CD14-positive monocyte (primary cell): ENCODE measurements at regions not wholly inside any gene's neighbourhood (a gene's known extent, or its start where the extent isn't known, plus 50 kb on each side); places are given as distances from the start of the nearest gene placed in this dataset.

ENCODE experiments used
- DNase-seq, 3 donors: peaks; one replicate each; pipeline ENCODE4 v3.0.0-alpha.2; 2011 to 2022
- H2AFZ ChIP-seq: 2 replicates; pipeline ENCODE4 v1.6.0; 2012; ENCODE audit warnings: mild to moderate bottlenecking, low read depth, low read length, inconsistent platforms; ENCODE audit not compliant: insufficient read depth, poor library complexity, severe bottlenecking
- H3K27ac ChIP-seq, 2 donors: 1 replicate in 1 of 2; 2 replicates in 1 of 2; pipeline ENCODE4 v1.5.1; 2012 to 2013; ENCODE audit warnings: low read length in 2 of 2, control low read depth in 1 of 2, inconsistent platforms in 1 of 2, low read depth in 1 of 2, mild to moderate bottlenecking in 1 of 2
- H3K27me3 ChIP-seq, 2 donors: one replicate each; pipeline versions ENCODE4 v1.6.0 to v1.6.1; 2011 to 2013; ENCODE audit warnings: low read length in 2 of 2; ENCODE audit not compliant: control insufficient read depth in 2 of 2, insufficient read depth in 2 of 2
- H3K36me3 ChIP-seq, 2 donors: replicated peaks in 1 of 2; 1 replicate in 1 of 2; 2 replicates in 1 of 2; pipeline versions ENCODE4 v1.5.1 to v1.6.1; 2012 to 2013; ENCODE audit warnings: low read length in 2 of 2, control low read depth in 1 of 2, inconsistent platforms in 1 of 2, mild to moderate bottlenecking in 1 of 2; ENCODE audit not compliant: insufficient read depth in 2 of 2, control insufficient read depth in 1 of 2
- H3K4me1 ChIP-seq, 2 donors: 1 replicate in 1 of 2; 2 replicates in 1 of 2; pipeline versions ENCODE4 v1.5.1 to v1.6.1; 2012 to 2013; ENCODE audit warnings: low read length in 2 of 2, control low read depth in 1 of 2, inconsistent platforms in 1 of 2, mild to moderate bottlenecking in 1 of 2, moderate library complexity in 1 of 2; ENCODE audit not compliant: insufficient read depth in 2 of 2, control insufficient read depth in 1 of 2
- H3K4me2 ChIP-seq: replicated peaks from 2 replicates; pipeline ENCODE3; 2012; ENCODE audit warnings: low read length, moderate library complexity, mild to moderate bottlenecking; ENCODE audit not compliant: poor library complexity, severe bottlenecking; ENCODE audit errors: extremely low read depth
- H3K4me3 ChIP-seq, 3 experiments: fragments of 200-600 bp in 1 of 3; sonication (generic) in 1 of 3; replicated peaks in 1 of 3; 1 replicate in 2 of 3; 2 replicates in 1 of 3; pipeline ENCODE4 v1.5.1; 2011 to 2013; ENCODE audit warnings: low read length in 3 of 3, mild to moderate bottlenecking in 3 of 3, control low read depth in 2 of 3, low read depth in 2 of 3, inconsistent platforms in 1 of 3, moderate library complexity in 1 of 3
- H3K79me2 ChIP-seq: 2 replicates; pipeline ENCODE4 v1.6.0; 2012; ENCODE audit warnings: mild to moderate bottlenecking, control low read depth, inconsistent platforms, low read length, moderate library complexity; ENCODE audit not compliant: insufficient read depth
- H3K9ac ChIP-seq: 2 replicates; pipeline ENCODE4 v1.6.0; 2017; ENCODE audit warnings: low read length, mild to moderate bottlenecking; ENCODE audit not compliant: insufficient read depth, poor library complexity, severe bottlenecking
- H3K9me3 ChIP-seq, 2 donors: replicated peaks in 1 of 2; 1 replicate in 1 of 2; 2 replicates in 1 of 2; pipeline versions ENCODE4 v1.5.1 to v1.6.1; 2012 to 2013; ENCODE audit warnings: low read length in 2 of 2, control low read depth in 1 of 2; ENCODE audit not compliant: control insufficient read depth in 1 of 2, insufficient read depth in 1 of 2
- H4K20me1 ChIP-seq: 2 replicates; pipeline ENCODE4 v1.6.0; 2012; ENCODE audit warnings: mild to moderate bottlenecking, low read length, control low read depth, moderate library complexity; ENCODE audit not compliant: insufficient read depth
- H3K27ac Mint-ChIP-seq, 7 donors: one replicate each; pipeline ENCODE4 v1.8.0; 2020; ENCODE audit warnings: mild to moderate bottlenecking in 7 of 7, mixed read lengths in 7 of 7, moderate library complexity in 6 of 7, inconsistent platforms in 2 of 7
- H3K27me3 Mint-ChIP-seq, 3 donors: one replicate each; pipeline ENCODE4 v1.8.0; 2021 to 2022; ENCODE audit warnings: low read depth in 3 of 3, mild to moderate bottlenecking in 3 of 3, mixed read lengths in 3 of 3, moderate library complexity in 3 of 3, inconsistent platforms in 1 of 3
- H3K36me3 Mint-ChIP-seq, 2 donors: one replicate each; pipeline ENCODE4 v1.8.0; 2020; ENCODE audit warnings: mixed read lengths in 2 of 2, inconsistent platforms in 1 of 2, mild to moderate bottlenecking in 1 of 2
- H3K4me1 Mint-ChIP-seq: one replicate; pipeline ENCODE4 v1.8.0; 2020; ENCODE audit warnings: mild to moderate bottlenecking, mixed read lengths
- H3K4me3 Mint-ChIP-seq, 2 donors: one replicate each; pipeline ENCODE4 v1.8.0; 2020; ENCODE audit warnings: mild to moderate bottlenecking in 2 of 2, mixed read lengths in 2 of 2, moderate library complexity in 1 of 2
- H3K9me3 Mint-ChIP-seq, 7 donors: one replicate each; pipeline ENCODE4 v1.8.0; 2020 to 2022; ENCODE audit warnings: mixed read lengths in 7 of 7, mild to moderate bottlenecking in 6 of 7, moderate library complexity in 6 of 7, inconsistent platforms in 2 of 7
- CTCF ChIP-seq: fragments of 200-600 bp; IDR thresholded peaks from one replicate; pipeline ENCODE4 v1.8.0; 2022; ENCODE audit warnings: antibody characterized with exemption, mild to moderate bottlenecking
- WGBS: methylation state at CpG from one replicate; pipeline ENCODE4 v1.1.5; 2013; ENCODE audit warnings: missing lambda C conversion rate; ENCODE audit not compliant: insufficient coverage; 5-methylcytosine and 5-hydroxymethylcytosine counted together
- intact Hi-C, 2 donors: fragments of 100-400 bp; cut with micrococcal nuclease; formaldehyde crosslinking; loops; one replicate each; pipeline versions ENCODE4 v1.15.0 to v1.15.1; 2023

GRCh38 chr2:5905661-5906060 is 213.5 kb downstream of the SOX11 start:
- H3K27ac Mint-ChIP-seq = no peak overlapping the region
- DNase-seq = no peak
- Histone ChIP-seq H3K27ac (no peak overlapping the region), H3K9ac (no peak overlapping the region), H3K27me3 (no peaks in the 10 kb centered on the region), H3K4me3 (no peak overlapping the region), H2AFZ (no peak overlapping the region), H3K9me3 (peaks cover 0 to 9% of the 10 kb centered on the region in 2 donors), H3K4me2 (no peak overlapping the region), H3K36me3 (no peaks in the 10 kb centered on the region), H3K4me1 (no peaks in the 10 kb centered on the region), H4K20me1 (no peaks in the 10 kb centered on the region), H3K79me2 (no peaks in the 10 kb centered on the region)
- no peaks in the 10 kb centered on the region for H3K4me1 Mint-ChIP-seq
- H3K36me3 Mint-ChIP-seq = no peaks in the 10 kb centered on the region
- intact Hi-C loops = no loop called here
- H3K9me3 Mint-ChIP-seq = peaks cover 0 to 14% (median 3%) of the 10 kb centered on the region in 7 donors
- no CpG with 5 or more reads among the region's 2 CpGs for WGBS
- H3K27me3 Mint-ChIP-seq = no peaks in the 10 kb centered on the region
- TF ChIP-seq CTCF = no peak
- no peak overlapping the region for H3K4me3 Mint-ChIP-seq

- Mint-ChIP-seq H3K27me3 (no peaks in the 10 kb centered on the region), H3K27ac (no peak overlapping the region), H3K4me1 (no peaks in the 10 kb centered on the region), H3K36me3 (no peaks in the 10 kb centered on the region), H3K4me3 (no peak overlapping the region), H3K9me3 (peaks cover 0 to 9% (median 3%) of the 10 kb centered on the region in 7 donors)
- TF ChIP-seq CTCF = no peak
- intact Hi-C loops = no loop called here
- H2AFZ ChIP-seq = no peak overlapping the region
- no peak overlapping the region for H3K27ac ChIP-seq
- H3K4me3 ChIP-seq = no peak overlapping the region
- H3K9ac ChIP-seq = no peak overlapping the region
- no peak for DNase-seq
- H4K20me1 ChIP-seq = no peaks in the 10 kb centered on the region
- H3K27me3 ChIP-seq = no peaks in the 10 kb centered on the region
- H3K79me2 ChIP-seq = no peaks in the 10 kb centered on the region
- no peaks in the 10 kb centered on the region for H3K36me3 ChIP-seq
- H3K4me1 ChIP-seq = no peaks in the 10 kb centered on the region
- H3K4me2 ChIP-seq = no peak overlapping the region
- no CpG with 5 or more reads among the region's 2 CpGs for WGBS
- H3K9me3 ChIP-seq = peaks cover 0 to 5% of the 10 kb centered on the region in 2 donors
These were observed 215.9 kb downstream of the SOX11 start for GRCh38 chr2:5908071-5908470.
